NT2/D1 (cell line): ENCODE measurements at regions not wholly inside any gene's neighbourhood (a gene's known extent, or its start where the extent isn't known, plus 50 kb on each side); places are given as distances from the start of the nearest gene placed in this dataset.

Experiments
- DNase-seq: peaks from one replicate; pipeline ENCODE4 v3.0.0-alpha.2; 2011; ENCODE audit warnings: low read depth, low spot score
- H3K27me3 ChIP-seq: 2 replicates; pipeline ENCODE4 v1.6.0; 2011; ENCODE audit warnings: mild to moderate bottlenecking; ENCODE audit not compliant: insufficient read length, insufficient read depth
- H3K36me3 ChIP-seq: 2 replicates; pipeline ENCODE4 v1.6.1; 2011; ENCODE audit warnings: mild to moderate bottlenecking, low read length, mixed read lengths; ENCODE audit not compliant: insufficient read depth, insufficient read length
- H3K4me1 ChIP-seq: 2 replicates; pipeline ENCODE4 v1.5.1; 2011; ENCODE audit not compliant: insufficient read depth, insufficient read length
- H3K4me3 ChIP-seq: 2 replicates; pipeline ENCODE4 v1.5.1; 2011; ENCODE audit warnings: low read depth; ENCODE audit not compliant: insufficient read length
- H3K9ac ChIP-seq: 2 replicates; pipeline ENCODE4 v1.6.0; 2011; ENCODE audit warnings: low read depth; ENCODE audit not compliant: insufficient read length
- H3K9me3 ChIP-seq: 2 replicates; pipeline ENCODE4 v1.5.1; 2011; ENCODE audit warnings: mild to moderate bottlenecking, low read length; ENCODE audit not compliant: insufficient read depth
- SUZ12 ChIP-seq: IDR thresholded peaks from 2 replicates; pipeline ENCODE4 v1.6.1; 2011; ENCODE audit not compliant: insufficient read length, insufficient read depth; ENCODE audit errors: extremely low read depth
- YY1 ChIP-seq: IDR thresholded peaks from 2 replicates; pipeline ENCODE4 v1.6.1; 2011; ENCODE audit not compliant: insufficient read length, insufficient read depth
- ZNF274 ChIP-seq: IDR thresholded peaks from 2 replicates; pipeline ENCODE4 v1.6.1; 2011; ENCODE audit warnings: mild to moderate bottlenecking, low read depth, low read length

DNA sequence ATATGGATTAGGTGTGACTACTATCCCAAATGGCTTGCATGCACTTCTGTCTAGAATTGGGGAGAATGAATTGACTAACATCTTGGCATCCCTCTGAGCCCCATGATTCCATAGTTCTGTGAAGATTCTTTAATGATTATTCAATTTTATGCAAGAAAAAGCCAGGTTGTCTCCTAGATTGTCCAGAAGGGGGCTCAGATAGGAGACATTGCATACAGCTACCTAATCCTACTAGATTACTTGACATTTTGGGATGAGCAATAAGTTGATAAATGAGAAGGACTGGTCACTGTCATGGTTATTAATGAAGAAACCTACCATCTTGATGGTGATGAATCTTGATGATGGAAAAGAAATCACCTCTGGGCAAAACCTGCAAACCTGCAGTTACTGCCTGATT lies 117.0 kb downstream of the CARTPT start:
- no peak overlapping the region for H3K4me3 ChIP-seq
- no peaks in the 10 kb centered on the region for H3K36me3 ChIP-seq
- H3K27me3 ChIP-seq: no peaks in the 10 kb centered on the region
- no peak overlapping the region for H3K9ac ChIP-seq
- no peaks in the 10 kb centered on the region for H3K4me1 ChIP-seq
- peaks cover 5% of the 10 kb centered on the region; the same call in 1 of the 2 replicates for H3K9me3 ChIP-seq
- DNase-seq: no peak
- TF ChIP-seq YY1 (no peak), SUZ12 (no peak), ZNF274 (no peak)

- TF ChIP-seq SUZ12 (no peak), ZNF274 (no peak), YY1 (no peak)
- H3K4me1 ChIP-seq: no peaks in the 10 kb centered on the region
- no peaks in the 10 kb centered on the region for H3K36me3 ChIP-seq
- no peak for DNase-seq
- peaks cover 5% of the 10 kb centered on the region; the same call in 1 of the 2 replicates for H3K9me3 ChIP-seq
- H3K9ac ChIP-seq: no peak overlapping the region
- no peak overlapping the region for H3K4me3 ChIP-seq
- no peaks in the 10 kb centered on the region for H3K27me3 ChIP-seq
Measured at GRCh38 chr5:71836559-71837112, 117.6 kb downstream of the CARTPT start.

- Histone ChIP-seq H3K4me1 (no peaks in the 10 kb centered on the region), H3K9me3 (peaks cover 5% of the 10 kb centered on the region; the same call in 1 of the 2 replicates), H3K27me3 (no peaks in the 10 kb centered on the region), H3K36me3 (no peaks in the 10 kb centered on the region), H3K9ac (no peak overlapping the region), H3K4me3 (no peak overlapping the region)
- DNase-seq: no peak
- TF ChIP-seq ZNF274: no peak
- TF ChIP-seq YY1: no peak
- no peak for TF ChIP-seq SUZ12
Measured at GRCh38 chr5:71838286-71838685, 119.2 kb downstream of the CARTPT start.

GRCh38 chr5:71839096-71839884 lies 120.2 kb downstream of the CARTPT start:
- no peak overlapping the region for H3K4me3 ChIP-seq
- TF ChIP-seq YY1: no peak
- no peak for TF ChIP-seq SUZ12
- TF ChIP-seq ZNF274: no peak
- no peaks in the 10 kb centered on the region for H3K36me3 ChIP-seq
- no peak for DNase-seq
- H3K9me3 ChIP-seq: peaks cover 5% of the 10 kb centered on the region; the same call in 1 of the 2 replicates
- no peaks in the 10 kb centered on the region for H3K4me1 ChIP-seq
- H3K27me3 ChIP-seq: no peaks in the 10 kb centered on the region
- H3K9ac ChIP-seq: no peak overlapping the region

DNA sequence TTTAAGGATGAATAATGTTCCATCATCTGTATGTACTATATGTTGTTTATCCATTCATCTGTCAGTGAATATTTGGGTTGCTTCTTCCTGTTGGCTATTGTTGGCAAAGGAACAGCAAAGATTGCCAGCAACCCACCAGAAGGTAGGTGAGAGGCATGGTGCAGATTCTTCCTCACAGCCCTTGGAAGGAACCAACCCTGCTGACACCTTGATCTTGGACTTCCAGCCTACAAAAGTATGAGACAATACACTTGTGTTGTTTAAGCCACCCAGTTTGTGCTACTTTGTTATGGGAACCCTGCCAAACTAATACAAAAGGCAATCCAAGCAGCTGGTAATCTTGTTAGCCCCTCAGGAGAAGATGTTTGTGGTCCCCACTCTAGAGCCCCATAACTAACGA lies 122.0 kb downstream of the CARTPT start:
- no peaks in the 10 kb centered on the region for H3K27me3 ChIP-seq
- H3K9me3 ChIP-seq: peaks cover 5% of the 10 kb centered on the region; the same call in 1 of the 2 replicates
- no peaks in the 10 kb centered on the region for H3K36me3 ChIP-seq
- H3K4me3 ChIP-seq: no peak overlapping the region
- no peak for DNase-seq
- no peak for TF ChIP-seq YY1
- no peak for TF ChIP-seq SUZ12
- no peak for TF ChIP-seq ZNF274
- H3K4me1 ChIP-seq: no peaks in the 10 kb centered on the region
- no peak overlapping the region for H3K9ac ChIP-seq

DNA sequence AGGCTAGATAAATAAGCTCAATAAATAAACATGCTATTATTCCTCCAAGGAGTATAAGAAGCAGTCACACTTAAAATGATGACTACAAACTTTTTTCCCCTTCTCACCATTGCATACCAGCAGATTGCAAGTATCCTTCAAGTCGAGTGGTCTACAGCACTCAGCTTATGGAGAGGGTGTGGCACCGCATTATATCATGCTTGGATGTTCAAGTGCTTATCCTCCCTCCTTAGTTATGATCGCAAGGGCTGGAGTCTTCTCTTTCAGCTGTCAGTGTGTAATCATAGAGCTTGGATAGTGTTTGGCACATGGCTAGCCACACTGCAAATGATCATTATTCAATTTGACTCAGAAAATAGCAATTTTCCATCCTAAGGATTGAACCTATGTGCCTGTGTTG lies 124.0 kb downstream of the CARTPT start:
- no peak overlapping the region for H3K9ac ChIP-seq
- H3K27me3 ChIP-seq: no peaks in the 10 kb centered on the region
- TF ChIP-seq SUZ12: no peak
- no peak overlapping the region for H3K4me3 ChIP-seq
- no peaks in the 10 kb centered on the region for H3K36me3 ChIP-seq
- no peaks in the 10 kb centered on the region for H3K4me1 ChIP-seq
- DNase-seq: no peak
- 0 out of 2 replicates have a peak, but pooled peaks cover 2% of the 10 kb centered on the region for H3K9me3 ChIP-seq

- no peak overlapping the region for H3K4me3 ChIP-seq
- no peak overlapping the region for H3K9ac ChIP-seq
- H3K36me3 ChIP-seq: no peaks in the 10 kb centered on the region
- no peaks in the 10 kb centered on the region for H3K27me3 ChIP-seq
- no peaks in the 10 kb centered on the region for H3K4me1 ChIP-seq
- peaks cover 11% of the 10 kb centered on the region; the same call in 1 of the 2 replicates for H3K9me3 ChIP-seq
- TF ChIP-seq ZNF274 (no peak), SUZ12 (no peak), YY1 (no peak)
- no peak for DNase-seq
Measured at GRCh38 chr5:71844862-71845261, 125.8 kb downstream of the CARTPT start.

- DNase-seq: no peak
- H3K27me3 ChIP-seq: no peaks in the 10 kb centered on the region
- TF ChIP-seq YY1: no peak
- no peak for TF ChIP-seq ZNF274
- TF ChIP-seq SUZ12: no peak
- H3K4me1 ChIP-seq: no peaks in the 10 kb centered on the region
- H3K4me3 ChIP-seq: no peak overlapping the region
- H3K36me3 ChIP-seq: no peaks in the 10 kb centered on the region
- H3K9ac ChIP-seq: no peak overlapping the region
- H3K9me3 ChIP-seq: peaks cover 20% of the 10 kb centered on the region
Measured at GRCh38 chr5:71859515-71859914, 140.4 kb downstream of the CARTPT start.
